ENCODE measurements at regions not wholly inside any gene's neighbourhood (a gene's known extent, or its start where the extent isn't known, plus 50 kb on each side); places are given as distances from the start of the nearest gene placed in this dataset.

DNA sequence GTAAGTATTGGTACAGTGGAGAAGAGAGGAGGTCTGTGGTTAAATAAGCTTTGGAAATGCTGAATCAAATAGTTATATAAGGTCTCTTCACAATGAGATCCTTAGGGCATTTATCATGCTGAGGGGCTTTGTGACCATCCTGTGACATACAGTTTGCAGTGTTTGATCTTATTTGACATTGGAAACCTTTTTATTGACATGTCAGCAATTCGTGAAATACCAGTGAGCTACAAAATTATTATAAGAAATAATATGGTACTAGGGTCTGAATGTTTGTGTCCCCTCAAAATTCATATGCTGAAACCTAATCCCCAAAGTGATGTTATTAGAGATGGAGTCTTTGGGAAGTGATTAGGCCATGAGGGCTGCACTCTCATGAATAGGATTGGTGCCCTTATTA lies 98.4 kb downstream of the MID1IP1 start:
- Histone ChIP-seq H3K4me2 (ENCODE audit: control insufficient read depth, extremely low read depth, insufficient read depth, low read depth, low read length) (no peak overlapping the region), H3K4me1 (ENCODE audit: control insufficient read depth, extremely low read depth, insufficient read depth, low read length) (no peaks in the 10 kb centered on the region), H3K4me3 (ENCODE audit: control insufficient read depth in 2 of 3, extremely low read depth in 1 of 3, insufficient read depth in 2 of 3, low read depth in 1 of 3, low read length in 3 of 3) (no peak overlapping the region), H3K27ac (ENCODE audit: control insufficient read depth, insufficient read depth, low read length) (no peak overlapping the region), H3K27me3 (ENCODE audit: control insufficient read depth, extremely low read depth, insufficient read depth, low read length) (no peaks in the 10 kb centered on the region), H3K9me3 (ENCODE audit: control insufficient read depth, low read depth, low read length) (no peaks in the 10 kb centered on the region), H3K79me2 (ENCODE audit: control insufficient read depth, insufficient read depth, low read length) (no peaks in the 10 kb centered on the region), H3K9me1 (ENCODE audit: control insufficient read depth, extremely low read depth, insufficient read depth, low read length) (no peaks in the 10 kb centered on the region), H3K36me3 (ENCODE audit: control insufficient read depth in 2 of 2, extremely low read depth in 1 of 2, insufficient read depth in 2 of 2, low read length in 2 of 2) (no peaks in the 10 kb centered on the region), H3K9ac (ENCODE audit: control insufficient read depth, extremely low read depth, insufficient read depth, low read length) (no peak overlapping the region), H2AFZ (ENCODE audit: control insufficient read depth, low read length) (no peak overlapping the region), H4K20me1 (ENCODE audit: control insufficient read depth, extremely low read depth, insufficient read depth, low read length) (no peaks in the 10 kb centered on the region)
- no peak for FAIRE-seq
- dilution Hi-C loops (cut with MboI; ENCODE audit: extremely low pct_ligation_motif_present, low sequenced_read_pairs): no loop called here
- DNase-seq (ENCODE audit: low read depth, low spot score): no peak
- TF ChIP-seq, protein P1, sequence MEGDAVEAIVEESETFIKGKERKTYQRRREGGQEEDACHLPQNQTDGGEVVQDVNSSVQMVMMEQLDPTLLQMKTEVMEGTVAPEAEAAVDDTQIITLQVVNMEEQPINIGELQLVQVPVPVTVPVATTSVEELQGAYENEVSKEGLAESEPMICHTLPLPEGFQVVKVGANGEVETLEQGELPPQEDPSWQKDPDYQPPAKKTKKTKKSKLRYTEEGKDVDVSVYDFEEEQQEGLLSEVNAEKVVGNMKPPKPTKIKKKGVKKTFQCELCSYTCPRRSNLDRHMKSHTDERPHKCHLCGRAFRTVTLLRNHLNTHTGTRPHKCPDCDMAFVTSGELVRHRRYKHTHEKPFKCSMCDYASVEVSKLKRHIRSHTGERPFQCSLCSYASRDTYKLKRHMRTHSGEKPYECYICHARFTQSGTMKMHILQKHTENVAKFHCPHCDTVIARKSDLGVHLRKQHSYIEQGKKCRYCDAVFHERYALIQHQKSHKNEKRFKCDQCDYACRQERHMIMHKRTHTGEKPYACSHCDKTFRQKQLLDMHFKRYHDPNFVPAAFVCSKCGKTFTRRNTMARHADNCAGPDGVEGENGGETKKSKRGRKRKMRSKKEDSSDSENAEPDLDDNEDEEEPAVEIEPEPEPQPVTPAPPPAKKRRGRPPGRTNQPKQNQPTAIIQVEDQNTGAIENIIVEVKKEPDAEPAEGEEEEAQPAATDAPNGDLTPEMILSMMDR (optimal IDR thresholded peaks at IDR 0.05 in 1 of 3, IDR thresholded peaks at IDR 0.05 in 1 of 3, conservative IDR thresholded peaks at IDR 0.05 in 1 of 3; ENCODE audit: extremely low read depth in 1 of 3, insufficient read depth in 2 of 3, low read length in 3 of 3): no peak
- no peak for TF ChIP-seq EZH2 (IDR thresholded peaks at IDR 0.05; ENCODE audit: low read length)

DNA sequence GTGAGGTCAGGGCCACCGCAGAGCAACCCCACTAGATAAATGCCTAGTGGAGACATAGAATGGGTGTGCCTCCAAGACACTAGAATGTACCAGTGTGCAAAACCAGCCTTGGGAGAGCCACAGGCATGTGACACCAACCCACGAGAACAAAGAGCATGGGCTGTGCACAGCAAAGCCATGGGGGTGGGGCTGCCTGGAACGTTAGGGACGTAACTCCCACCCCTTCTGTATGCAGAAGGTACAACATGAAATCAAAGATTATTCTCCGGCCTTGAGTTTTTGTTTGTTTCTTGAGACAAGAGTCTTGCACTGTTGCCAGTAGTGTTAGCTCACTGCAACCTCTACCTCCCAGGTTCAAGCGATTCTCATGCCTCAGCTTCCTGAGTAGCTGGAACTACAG lies 99.5 kb downstream of the MID1IP1 start:
- TF ChIP-seq, protein P1 (optimal IDR thresholded peaks at IDR 0.05 in 1 of 3, IDR thresholded peaks at IDR 0.05 in 1 of 3, conservative IDR thresholded peaks at IDR 0.05 in 1 of 3; ENCODE audit: extremely low read depth in 1 of 3, insufficient read depth in 2 of 3, low read length in 3 of 3): no peak
- TF ChIP-seq EZH2 (IDR thresholded peaks at IDR 0.05; ENCODE audit: low read length): no peak
- DNase-seq (ENCODE audit: low read depth, low spot score): no peak
- Histone ChIP-seq H3K27me3 (ENCODE audit: control insufficient read depth, extremely low read depth, insufficient read depth, low read length) (no peaks in the 10 kb centered on the region), H3K4me2 (ENCODE audit: control insufficient read depth, extremely low read depth, insufficient read depth, low read depth, low read length) (no peak overlapping the region), H3K9me3 (ENCODE audit: control insufficient read depth, low read depth, low read length) (no peaks in the 10 kb centered on the region), H3K4me1 (ENCODE audit: control insufficient read depth, extremely low read depth, insufficient read depth, low read length) (no peaks in the 10 kb centered on the region), H3K9ac (ENCODE audit: control insufficient read depth, extremely low read depth, insufficient read depth, low read length) (no peak overlapping the region), H4K20me1 (ENCODE audit: control insufficient read depth, extremely low read depth, insufficient read depth, low read length) (no peaks in the 10 kb centered on the region), H3K36me3 (ENCODE audit: control insufficient read depth in 2 of 2, extremely low read depth in 1 of 2, insufficient read depth in 2 of 2, low read length in 2 of 2) (no peaks in the 10 kb centered on the region), H2AFZ (ENCODE audit: control insufficient read depth, low read length) (no peak overlapping the region), H3K9me1 (ENCODE audit: control insufficient read depth, extremely low read depth, insufficient read depth, low read length) (no peaks in the 10 kb centered on the region), H3K4me3 (ENCODE audit: control insufficient read depth in 2 of 3, extremely low read depth in 1 of 3, insufficient read depth in 2 of 3, low read depth in 1 of 3, low read length in 3 of 3) (no peak overlapping the region), H3K27ac (ENCODE audit: control insufficient read depth, insufficient read depth, low read length) (no peak overlapping the region), H3K79me2 (ENCODE audit: control insufficient read depth, insufficient read depth, low read length) (no peaks in the 10 kb centered on the region)
- dilution Hi-C loops (cut with MboI; ENCODE audit: extremely low pct_ligation_motif_present, low sequenced_read_pairs): no loop called here
- no peak for FAIRE-seq

Data from keratinocyte (primary cell).